Chondrocyte (in vitro differentiated cells): ENCODE measurements at regions not wholly inside any gene's neighbourhood (a gene's known extent, or its start where the extent isn't known, plus 50 kb on each side); places are given as distances from the start of the nearest gene placed in this dataset.
"Not testable (repeated sequence)": the region's sequence is repeated elsewhere in the genome, so short reads cannot be mapped to it uniquely, and the experiment has no call there.

Experiments
- DNase-seq: peaks from one replicate; pipeline ENCODE4 v3.0.0; 2021; ENCODE audit warnings: mixed read lengths, low spot score
- H3K27ac Mint-ChIP-seq: one replicate; pipeline ENCODE4 v1.8.0; 2021; ENCODE audit warnings: mild to moderate bottlenecking, moderate library complexity, mixed read lengths; ENCODE audit not compliant: unreplicated experiment
- H3K27me3 Mint-ChIP-seq: 2 replicates; pipeline ENCODE4 v1.8.0; 2021; ENCODE audit warnings: low read depth, mixed read lengths
- H3K36me3 Mint-ChIP-seq: 2 replicates; pipeline ENCODE4 v1.8.0; 2021; ENCODE audit warnings: low read depth, mixed read lengths
- H3K4me1 Mint-ChIP-seq: 2 replicates; pipeline ENCODE4 v1.8.0; 2021; ENCODE audit warnings: low read depth, mild to moderate bottlenecking, mixed read lengths
- H3K4me3 Mint-ChIP-seq: one replicate; pipeline ENCODE4 v1.8.0; 2021; ENCODE audit warnings: mild to moderate bottlenecking, moderate library complexity, mixed read lengths; ENCODE audit not compliant: unreplicated experiment
- H3K9me3 Mint-ChIP-seq: 2 replicates; pipeline ENCODE4 v1.8.0; 2021; ENCODE audit warnings: low read depth, mixed read lengths
- CTCF ChIP-seq: fragments of 200-600 bp; sonication (generic); IDR thresholded peaks from 2 replicates; pipeline ENCODE4 v1.5.0; 2021; ENCODE audit warnings: antibody characterized with exemption, mild to moderate bottlenecking, moderate library complexity

GRCh38 chr13:76596216-76596615 is 290.0 kb downstream of the KCTD12 start:
- Mint-ChIP-seq H3K9me3 (peaks cover 9% of the 10 kb centered on the region), H3K4me1 (no peaks in the 10 kb centered on the region), H3K27ac (no peak overlapping the region), H3K27me3 (peaks cover 2% of the 10 kb centered on the region), H3K36me3 (no peaks in the 10 kb centered on the region), H3K4me3 (no peak overlapping the region)
- no peak for DNase-seq
- no peak for TF ChIP-seq CTCF

GRCh38 chr13:76594435-76594834 is 291.8 kb downstream of the KCTD12 start:
- Mint-ChIP-seq H3K4me1 (no peaks in the 10 kb centered on the region), H3K27me3 (peaks cover 2% of the 10 kb centered on the region), H3K9me3 (peaks cover 9% of the 10 kb centered on the region), H3K27ac (no peak overlapping the region), H3K4me3 (no peak overlapping the region), H3K36me3 (no peaks in the 10 kb centered on the region)
- TF ChIP-seq CTCF, result no peak
- no peak for DNase-seq

GRCh38 chr13:76586842-76587241 is 299.4 kb downstream of the KCTD12 start:
- Mint-ChIP-seq H3K27ac (no peak overlapping the region), H3K4me1 (no peaks in the 10 kb centered on the region), H3K9me3 (no peaks in the 10 kb centered on the region), H3K36me3 (no peaks in the 10 kb centered on the region), H3K4me3 (no peak overlapping the region), H3K27me3 (peaks cover 11% of the 10 kb centered on the region)
- DNase-seq, result no peak
- TF ChIP-seq CTCF, result no peak

GRCh38 chr13:76579701-76580100 is 306.5 kb downstream of the KCTD12 start:
- Mint-ChIP-seq H3K36me3 (peaks cover 3% of the 10 kb centered on the region), H3K27me3 (peaks cover 4% of the 10 kb centered on the region), H3K4me3 (no peak overlapping the region), H3K9me3 (peaks cover 36% of the 10 kb centered on the region), H3K27ac (no peak overlapping the region), H3K4me1 (no peaks in the 10 kb centered on the region)
- DNase-seq, result no peak
- TF ChIP-seq CTCF, result no peak

GRCh38 chr13:76575634-76576033 is 310.6 kb downstream of the KCTD12 start:
- not testable (repeated sequence) for H3K27me3 Mint-ChIP-seq, H3K4me1 Mint-ChIP-seq, DNase-seq, H3K4me3 Mint-ChIP-seq, H3K27ac Mint-ChIP-seq, H3K36me3 Mint-ChIP-seq
- H3K9me3 Mint-ChIP-seq, result peaks cover 39% of the 10 kb centered on the region

- Mint-ChIP-seq H3K36me3 (no peaks in the 10 kb centered on the region), H3K9me3 (peaks cover 13% of the 10 kb centered on the region), H3K4me3 (no peak overlapping the region), H3K27me3 (peaks cover 4% of the 10 kb centered on the region), H3K4me1 (no peaks in the 10 kb centered on the region), H3K27ac (no peak overlapping the region)
- TF ChIP-seq CTCF, result no peak
- DNase-seq, result no peak
Observed at GRCh38 chr13:76570510-76570971, 315.7 kb downstream of the KCTD12 start.
